Spleen (tissue), 11 donors: ENCODE measurements at regions not wholly inside any gene's neighbourhood (a gene's known extent, or its start where the extent isn't known, plus 50 kb on each side); places are given as distances from the start of the nearest gene placed in this dataset.

Source experiments
- DNase-seq: peaks from one replicate; pipeline ENCODE4 v3.0.0-alpha.2; 2020
- H3K27ac ChIP-seq, 8 donors: fragments of 200-600 bp; sonication (generic) in 7 of 8; 1 replicate in 4 of 8; 2 replicates in 4 of 8; pipeline versions ENCODE4 v1.5.0 to v1.8.0; 2016 to 2021; ENCODE audit warnings: inconsistent platforms in 4 of 8, mild to moderate bottlenecking in 4 of 8, moderate library complexity in 1 of 8
- H3K27me3 ChIP-seq, 7 donors: fragments of 200-600 bp; sonication (generic) in 6 of 7; replicated peaks in 1 of 7; 1 replicate in 4 of 7; 2 replicates in 3 of 7; pipeline versions ENCODE4 v1.5.0 to v1.8.0; 2016 to 2021; ENCODE audit warnings: inconsistent platforms in 3 of 7, mild to moderate bottlenecking in 1 of 7
- H3K36me3 ChIP-seq, 6 donors: fragments of 200-600 bp; sonication (generic) in 5 of 6; 1 replicate in 4 of 6; 2 replicates in 2 of 6; pipeline versions ENCODE4 v1.5.0 to v1.8.0; 2016 to 2021; ENCODE audit warnings: inconsistent platforms in 2 of 6
- H3K4me1 ChIP-seq, 6 donors: fragments of 200-600 bp; sonication (generic) in 5 of 6; 1 replicate in 3 of 6; 2 replicates in 3 of 6; pipeline versions ENCODE4 v1.5.0 to v1.8.0; 2016 to 2021; ENCODE audit warnings: inconsistent platforms in 3 of 6
- H3K4me3 ChIP-seq, 8 donors: fragments of 200-600 bp; sonication (generic) in 7 of 8; 1 replicate in 4 of 8; 2 replicates in 4 of 8; pipeline versions ENCODE4 v1.5.0 to v1.8.0; 2016 to 2021; ENCODE audit warnings: inconsistent platforms in 4 of 8, mild to moderate bottlenecking in 4 of 8, moderate library complexity in 2 of 8
- H3K9me3 ChIP-seq, 8 donors: fragments of 200-600 bp; sonication (generic) in 7 of 8; 1 replicate in 4 of 8; 2 replicates in 4 of 8; pipeline versions ENCODE4 v1.5.0 to v1.8.0; 2016 to 2021; ENCODE audit warnings: inconsistent platforms in 4 of 8
- CTCF ChIP-seq, 11 experiments: fragments of 200-600 bp in 7 of 11; fragments of 450-650 bp in 4 of 11; sonication (generic) in 4 of 11; IDR thresholded peaks in 8 of 11; conservative IDR thresholded peaks in 3 of 11; 1 replicate in 7 of 11; 2 replicates in 4 of 11; pipeline versions ENCODE4 v1.4.0 to v1.8.0; 2016 to 2021; ENCODE audit warnings: antibody characterized with exemption in 11 of 11, inconsistent platforms in 4 of 11, mild to moderate bottlenecking in 1 of 11
- POLR2A ChIP-seq, 3 donors: fragments of 450-650 bp; IDR thresholded peaks; one replicate each; pipeline ENCODE4 v1.5.1; 2017; ENCODE audit warnings: antibody characterized with exemption in 3 of 3, mild to moderate bottlenecking in 1 of 3
- POLR2AphosphoS5 ChIP-seq, 3 donors: sonication (generic); formaldehyde crosslinking; IDR thresholded peaks; one replicate each; pipeline ENCODE4 v1.5.1; 2017; ENCODE audit warnings: antibody characterized with exemption in 3 of 3
- WGBS, 5 donors: extraction: QIAGEN DNeasy Blood & Tissue Kit in 3 of 5; methylation state at CpG; one replicate each; pipeline versions ENCODE4 v1.1.5 to v1.1.7; 2013 to 2018; 5-methylcytosine and 5-hydroxymethylcytosine counted together
- intact Hi-C: fragments of 100-400 bp; cut with DNase I; formaldehyde crosslinking; loops from one replicate; pipeline ENCODE4 v1.15.0; 2023; ENCODE audit warnings: low total_unique reads
- donor health status: healthy with polysubstance abuse.
- donor health status: DM: no; HTN: no; CAD: no; lungs with moderate emphysema.
- donor health status: DM: no; HTN: no; CAD: no.
- donor health status: Bipolar disorder and iron deficiency.
- donor health status: healthy.
- donor health status: DM: no; HTN: no; CAD: no.
- donor health status: DM: yes; HTN: yes; CAD: no.

GRCh38 chr10:10804061-10804460 lies 213.6 kb upstream of the CELF2 start:
- Histone ChIP-seq H3K27ac (no peak overlapping the region), H3K4me1 (no peaks in the 10 kb centered on the region), H3K27me3 (no peaks in the 10 kb centered on the region), H3K4me3 (no peak overlapping the region), H3K36me3 (no peaks in the 10 kb centered on the region), H3K9me3 (peaks cover 0 to 9% (median 0%) of the 10 kb centered on the region in 8 donors)
- intact Hi-C loops, result no loop called here
- TF ChIP-seq POLR2A (IDR thresholded peaks at IDR 0.05) (no peak), POLR2AphosphoS5 (IDR thresholded peaks at IDR 0.05) (no peak), CTCF (IDR thresholded peaks at IDR 0.05 in 8 of 11, conservative IDR thresholded peaks at IDR 0.05 in 3 of 11) (no peak)
- DNase-seq, result no peak

DNA sequence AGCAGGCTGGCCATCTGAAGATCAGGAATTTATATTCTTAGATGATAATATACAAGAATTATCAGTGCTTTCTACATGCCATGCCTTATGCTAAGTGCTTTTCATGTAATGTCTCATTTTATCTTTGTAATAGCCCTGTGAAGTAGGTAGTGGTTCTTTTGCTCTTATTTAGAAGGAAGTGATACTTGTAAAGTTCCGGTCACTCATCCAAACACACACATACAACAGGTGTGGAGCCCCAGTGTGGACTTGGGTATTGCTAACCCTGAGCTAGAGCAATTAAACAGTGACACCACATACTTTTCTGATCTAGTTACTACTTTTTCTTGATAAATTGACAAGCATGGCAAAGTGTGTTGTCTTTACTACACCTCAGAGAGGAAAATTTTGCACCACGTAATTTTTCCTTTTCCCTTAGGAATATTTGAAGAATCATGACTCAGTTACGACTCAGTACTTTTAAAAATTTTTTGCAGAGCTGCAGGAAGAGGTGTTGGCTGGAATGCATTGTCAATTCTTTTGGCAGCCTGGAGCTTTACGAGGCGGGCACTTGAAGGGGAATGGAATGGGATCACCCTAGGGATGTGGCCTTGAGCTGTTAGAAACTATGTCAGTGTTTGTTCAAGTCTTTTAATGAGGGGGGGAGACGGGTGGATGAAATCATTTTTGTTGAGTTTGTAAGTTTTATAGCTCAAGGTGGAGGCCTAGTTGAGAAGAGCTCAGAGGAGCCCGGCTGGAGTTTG lies 212.5 kb upstream of the CELF2 start:
- intact Hi-C loops, result no loop called here
- H3K27me3 ChIP-seq, result no peaks in the 10 kb centered on the region
- WGBS, 5 donors, result 66 to 80% (median 77%) methylated on average over 7 of the region's 7 CpGs
- TF ChIP-seq POLR2A (IDR thresholded peaks at IDR 0.05) (no peak), POLR2AphosphoS5 (IDR thresholded peaks at IDR 0.05) (no peak), CTCF (IDR thresholded peaks at IDR 0.05 in 8 of 11, conservative IDR thresholded peaks at IDR 0.05 in 3 of 11) (no peak)
- H3K9me3 ChIP-seq, result peaks cover 0 to 9% (median 0%) of the 10 kb centered on the region in 8 donors
- DNase-seq, result no peak
- no peak overlapping the region for H3K4me3 ChIP-seq
- no peak overlapping the region for H3K27ac ChIP-seq
- no peaks in the 10 kb centered on the region for H3K36me3 ChIP-seq
- no peaks in the 10 kb centered on the region for H3K4me1 ChIP-seq

DNA sequence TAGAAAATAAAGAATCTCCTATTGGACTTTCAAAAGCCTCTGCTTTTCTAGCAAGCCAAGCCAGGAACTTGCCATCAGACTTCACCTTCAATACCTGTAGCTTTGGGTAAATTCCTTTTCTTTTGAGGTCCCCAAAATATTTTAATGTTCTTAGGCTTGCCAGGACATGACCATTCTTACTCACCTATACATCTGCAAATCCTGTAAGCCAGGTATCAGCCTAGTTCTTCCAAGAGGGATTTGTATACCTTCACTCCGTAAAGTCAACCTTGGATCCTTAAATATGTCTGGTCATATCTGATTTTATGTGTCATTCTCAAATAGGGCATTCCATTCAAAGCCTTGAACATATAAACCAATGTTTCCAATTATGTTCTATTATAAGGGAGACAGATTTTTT lies 210.6 kb upstream of the CELF2 start:
- no peak overlapping the region for H3K27ac ChIP-seq
- no peak for TF ChIP-seq POLR2AphosphoS5 (IDR thresholded peaks at IDR 0.05)
- TF ChIP-seq POLR2A (IDR thresholded peaks at IDR 0.05), result no peak
- no peak for TF ChIP-seq CTCF (IDR thresholded peaks at IDR 0.05 in 8 of 11, conservative IDR thresholded peaks at IDR 0.05 in 3 of 11)
- peaks cover 0 to 2% (median 0%) of the 10 kb centered on the region in 8 donors for H3K9me3 ChIP-seq
- no peaks in the 10 kb centered on the region for H3K36me3 ChIP-seq
- 86 to 96% (median 93%) methylated on average over 1 of the region's 1 CpG for WGBS, 5 donors
- intact Hi-C loops, result no loop called here
- no peak for DNase-seq
- H3K4me3 ChIP-seq, result no peak overlapping the region
- no peaks in the 10 kb centered on the region for H3K4me1 ChIP-seq
- H3K27me3 ChIP-seq, result no peaks in the 10 kb centered on the region

- Histone ChIP-seq H3K4me3 (no peak overlapping the region), H3K9me3 (no peaks in the 10 kb centered on the region), H3K4me1 (no peaks in the 10 kb centered on the region), H3K27ac (no peak overlapping the region), H3K27me3 (no peaks in the 10 kb centered on the region), H3K36me3 (no peaks in the 10 kb centered on the region)
- DNase-seq, result no peak
- no peak for TF ChIP-seq POLR2A (IDR thresholded peaks at IDR 0.05)
- no peak for TF ChIP-seq POLR2AphosphoS5 (IDR thresholded peaks at IDR 0.05)
- no peak for TF ChIP-seq CTCF (IDR thresholded peaks at IDR 0.05 in 8 of 11, conservative IDR thresholded peaks at IDR 0.05 in 3 of 11)
- WGBS, 5 donors, result 46 to 84% (median 60%) methylated on average over 1 of the region's 1 CpG
- intact Hi-C loops, result no loop called here
These were observed 206.1 kb upstream of the CELF2 start for GRCh38 chr10:10811562-10811961.
